MCF 10A (cell line): ENCODE measurements at regions not wholly inside any gene's neighbourhood (a gene's known extent, or its start where the extent isn't known, plus 50 kb on each side); places are given as distances from the start of the nearest gene placed in this dataset.
A peak's percentile ranks its signal among the peaks of the same experiment; 100 is the strongest.

Experiments used
- BruUV-seq: library from RNA; stranded (reverse); fragments of 400-500 nt; replicated peaks from 2 replicates; lab custom pipeline; 2021; lab: Mats Ljungman, UMichigan
- CTCF ChIA-PET: fragments of 300-600 bp; sonication (Branson Sonifier 250); formaldehyde crosslinking; extraction: SDS; loops from one replicate; lab custom pipeline; 2021; ENCODE audit warnings: antibody characterized with exemption, inconsistent platforms; lab: Yijun Ruan, JAX
- POLR2A ChIA-PET: fragments of 300-600, 350-650 bp; sonication (Branson Sonifier 250); formaldehyde crosslinking; extraction: SDS; loops from one replicate; lab custom pipeline; 2020; ENCODE audit warnings: antibody characterized with exemption, inconsistent platforms; lab: Yijun Ruan, JAX
- DNase-seq: peaks from one replicate; pipeline ENCODE4 v3.0.0-alpha.2; 2018; ENCODE audit not compliant: unreplicated experiment
- H3K27ac Mint-ChIP-seq: one replicate; pipeline ENCODE4 v1.8.0; 2022; ENCODE audit warnings: mild to moderate bottlenecking, low read depth, mixed read lengths; ENCODE audit not compliant: unreplicated experiment
- H3K27me3 Mint-ChIP-seq: one replicate; pipeline ENCODE4 v1.8.0; 2022; ENCODE audit warnings: mixed read lengths; ENCODE audit not compliant: insufficient read depth, unreplicated experiment
- H3K36me3 Mint-ChIP-seq: one replicate; pipeline ENCODE4 v1.8.0; 2022; ENCODE audit warnings: mild to moderate bottlenecking, moderate library complexity, mixed read lengths; ENCODE audit not compliant: insufficient read depth, unreplicated experiment
- H3K4me1 Mint-ChIP-seq: one replicate; pipeline ENCODE4 v1.8.0; 2022; ENCODE audit warnings: mixed read lengths; ENCODE audit not compliant: insufficient read depth, unreplicated experiment
- H3K4me3 Mint-ChIP-seq: one replicate; pipeline ENCODE4 v1.8.0; 2022; ENCODE audit warnings: mild to moderate bottlenecking, moderate library complexity, mixed read lengths; ENCODE audit not compliant: unreplicated experiment
- H3K9me3 Mint-ChIP-seq: one replicate; pipeline ENCODE4 v1.8.0; 2022; ENCODE audit warnings: mixed read lengths; ENCODE audit not compliant: unreplicated experiment
- intact Hi-C: fragments of 100-400 bp; cut with micrococcal nuclease; formaldehyde crosslinking; loops from 2 replicates; pipeline ENCODE4 v1.14.1; 2022
- TF ChIP-seq, protein P1 (sequence below): fragments of 200-600 bp; IDR thresholded peaks from one replicate; pipeline ENCODE4 v1.8.0; 2022; ENCODE audit warnings: antibody characterized with exemption, mild to moderate bottlenecking; ENCODE audit not compliant: unreplicated experiment

DNA sequence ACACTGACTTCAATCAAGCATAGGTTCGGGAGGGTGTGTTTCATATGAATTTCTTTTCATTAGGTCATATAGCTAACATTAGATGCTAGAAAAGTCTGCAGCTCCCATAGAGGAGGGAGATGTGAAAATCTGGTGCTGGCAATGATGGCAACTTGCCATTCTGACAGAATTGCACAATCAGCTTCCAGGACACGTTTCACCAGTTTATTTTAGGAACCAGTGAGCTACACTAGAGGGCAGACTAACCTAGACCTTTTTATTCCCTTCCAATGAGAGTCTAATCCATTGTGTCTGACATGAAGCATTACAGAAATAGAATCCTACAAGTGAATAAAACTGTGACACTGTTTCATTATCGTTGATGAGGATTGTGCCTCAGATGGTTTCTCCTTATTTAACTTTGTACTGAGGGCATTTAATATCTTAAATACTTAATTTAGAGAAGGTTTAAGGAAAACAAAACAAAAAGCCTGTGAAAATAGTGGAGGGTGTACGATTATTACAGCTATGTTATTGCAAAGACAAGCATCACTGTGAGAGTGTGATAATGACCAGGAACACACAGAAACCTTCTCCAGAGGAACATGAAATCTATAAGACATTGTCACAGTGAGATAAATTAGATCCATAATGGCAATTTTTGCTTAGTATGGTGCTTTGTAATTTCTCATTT is 363.3 kb upstream of the RPS23 start:
- Mint-ChIP-seq H3K9me3 (no peaks in the 10 kb centered on the region), H3K4me3 (no peak overlapping the region), H3K36me3 (no peaks in the 10 kb centered on the region), H3K27ac (no peak overlapping the region), H3K27me3 (no peaks in the 10 kb centered on the region), H3K4me1 (peaks cover 7% of the 10 kb centered on the region)
- TF ChIP-seq, protein P1, sequence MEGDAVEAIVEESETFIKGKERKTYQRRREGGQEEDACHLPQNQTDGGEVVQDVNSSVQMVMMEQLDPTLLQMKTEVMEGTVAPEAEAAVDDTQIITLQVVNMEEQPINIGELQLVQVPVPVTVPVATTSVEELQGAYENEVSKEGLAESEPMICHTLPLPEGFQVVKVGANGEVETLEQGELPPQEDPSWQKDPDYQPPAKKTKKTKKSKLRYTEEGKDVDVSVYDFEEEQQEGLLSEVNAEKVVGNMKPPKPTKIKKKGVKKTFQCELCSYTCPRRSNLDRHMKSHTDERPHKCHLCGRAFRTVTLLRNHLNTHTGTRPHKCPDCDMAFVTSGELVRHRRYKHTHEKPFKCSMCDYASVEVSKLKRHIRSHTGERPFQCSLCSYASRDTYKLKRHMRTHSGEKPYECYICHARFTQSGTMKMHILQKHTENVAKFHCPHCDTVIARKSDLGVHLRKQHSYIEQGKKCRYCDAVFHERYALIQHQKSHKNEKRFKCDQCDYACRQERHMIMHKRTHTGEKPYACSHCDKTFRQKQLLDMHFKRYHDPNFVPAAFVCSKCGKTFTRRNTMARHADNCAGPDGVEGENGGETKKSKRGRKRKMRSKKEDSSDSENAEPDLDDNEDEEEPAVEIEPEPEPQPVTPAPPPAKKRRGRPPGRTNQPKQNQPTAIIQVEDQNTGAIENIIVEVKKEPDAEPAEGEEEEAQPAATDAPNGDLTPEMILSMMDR = peak; percentile 66
- no TSS peak for BruUV-seq
- intact Hi-C loops = loop anchor here (1.0 kb wide), 5 partner anchors 289 to 923 kb away; no protein-coding TSS in a partner anchor
- CTCF ChIA-PET = interaction anchor here (0.5 to 2.5 kb wide), 27 partner anchors 11 to 1072 kb away, joined by 3 to 22 read pairs (median 4); no protein-coding TSS in a partner anchor
- DNase-seq = peak; percentile 94
- POLR2A ChIA-PET = interaction anchor here (1.0 to 1.6 kb wide), 3 partner anchors 749 to 832 kb away, joined by 4 to 5 read pairs (median 4); partner anchors contain the start of gene VCAN

DNA sequence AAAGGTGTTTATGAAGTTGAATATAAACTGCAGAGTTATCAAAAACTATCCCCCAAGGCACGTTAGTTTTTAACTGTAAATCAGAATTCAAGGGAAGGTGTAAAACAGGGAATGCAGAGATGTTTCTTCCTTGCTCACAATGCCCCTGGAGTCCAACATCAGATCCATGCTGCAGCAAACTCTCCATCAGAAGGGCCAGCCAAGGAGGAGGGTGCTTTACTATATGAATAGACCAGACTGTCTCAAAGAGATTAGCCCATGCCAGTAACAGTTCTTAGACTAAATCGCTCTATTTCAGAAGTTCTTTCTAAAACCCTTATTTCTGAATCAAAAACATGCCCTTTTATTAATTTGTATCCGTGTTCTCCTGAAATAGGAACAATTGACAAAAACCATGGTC is 362.8 kb upstream of the RPS23 start:
- CTCF ChIA-PET = interaction anchor here (0.5 to 2.5 kb wide), 18 partner anchors 12 to 927 kb away, joined by 3 to 22 read pairs (median 4); no protein-coding TSS in a partner anchor
- DNase-seq = peak; percentile 9
- Mint-ChIP-seq H3K9me3 (no peaks in the 10 kb centered on the region), H3K4me3 (no peak overlapping the region), H3K27ac (no peak overlapping the region), H3K27me3 (no peaks in the 10 kb centered on the region), H3K4me1 (peaks cover 7% of the 10 kb centered on the region), H3K36me3 (no peaks in the 10 kb centered on the region)
- POLR2A ChIA-PET = interaction anchor here (1.0 to 1.4 kb wide), 2 partner anchors 831 to 833 kb away, joined by 4 to 5 read pairs; partner anchors contain the start of gene VCAN
- TF ChIP-seq, protein P1 = no peak
- intact Hi-C loops = loop anchor here (1.0 kb wide), 5 partner anchors 289 to 923 kb away; no protein-coding TSS in a partner anchor
- no TSS peak for BruUV-seq

DNA sequence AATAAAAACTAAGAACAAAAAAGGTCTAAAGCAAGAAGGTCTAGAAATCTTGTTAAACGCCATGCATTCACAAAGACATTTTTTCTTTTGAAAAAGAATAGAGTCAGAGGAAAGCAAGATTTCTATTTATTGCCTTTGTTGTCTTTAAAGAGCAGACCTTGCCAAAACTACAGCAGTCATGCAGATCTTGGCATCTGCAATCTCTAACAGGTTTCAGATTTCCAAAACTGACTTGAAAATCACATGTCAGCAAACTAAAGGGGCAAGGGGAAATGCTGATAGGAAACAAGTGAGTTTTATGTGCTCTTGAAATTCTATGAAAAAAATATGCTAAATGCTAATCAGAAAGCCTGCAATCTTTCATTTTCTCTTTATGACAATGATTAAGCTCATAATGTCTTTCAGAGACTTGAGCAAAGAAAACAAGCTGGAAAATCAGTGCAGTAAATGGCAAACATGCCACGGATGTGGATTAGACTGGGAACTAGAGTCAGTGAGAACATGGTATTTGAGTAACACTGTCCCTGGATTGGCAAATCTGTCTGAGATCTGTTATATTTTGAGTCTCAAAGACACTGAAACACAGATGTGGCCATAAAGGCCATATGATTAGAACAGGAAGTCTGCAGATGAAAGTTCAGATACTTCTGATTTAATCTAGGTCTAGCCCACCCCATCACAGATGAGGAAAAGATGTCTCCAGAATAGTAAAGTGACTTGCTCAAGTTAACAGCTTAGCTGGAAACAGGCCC is 361.4 kb upstream of the RPS23 start:
- Mint-ChIP-seq H3K9me3 (no peaks in the 10 kb centered on the region), H3K27ac (no peak overlapping the region), H3K4me3 (no peak overlapping the region), H3K27me3 (no peaks in the 10 kb centered on the region), H3K4me1 (peaks cover 7% of the 10 kb centered on the region), H3K36me3 (no peaks in the 10 kb centered on the region)
- intact Hi-C loops = no loop called here
- POLR2A ChIA-PET = no interaction called here
- BruUV-seq = no TSS peak
- CTCF ChIA-PET = interaction anchor here (0.6 to 0.7 kb wide), 7 partner anchors 163 to 928 kb away, joined by 3 to 4 read pairs (median 3); no protein-coding TSS in a partner anchor
- TF ChIP-seq, protein P1 = no peak
- DNase-seq = no peak

DNA sequence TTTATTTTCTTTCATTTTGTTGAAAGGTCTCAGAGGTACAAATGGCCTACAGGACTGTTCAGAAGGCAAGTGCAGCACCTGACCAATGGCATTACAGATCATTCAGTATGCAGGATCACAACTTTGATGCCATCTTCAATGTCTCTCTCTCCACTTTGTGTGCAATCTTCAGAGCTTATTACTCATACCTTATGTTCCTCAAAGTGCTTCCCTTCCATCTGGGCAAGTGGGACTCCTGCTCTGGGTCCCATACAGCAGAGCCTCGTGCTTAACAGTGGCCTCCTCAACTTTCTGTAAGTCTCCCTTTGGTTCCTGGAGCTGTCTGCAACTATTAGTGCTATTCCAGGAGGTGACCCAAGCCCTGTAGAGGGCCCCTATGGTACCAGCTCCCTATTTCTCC is 358.4 kb upstream of the RPS23 start:
- H3K9me3 Mint-ChIP-seq = no peaks in the 10 kb centered on the region
- no TSS peak for BruUV-seq
- TF ChIP-seq, protein P1 = no peak
- DNase-seq = no peak
- no peaks in the 10 kb centered on the region for H3K36me3 Mint-ChIP-seq
- ChIA-PET POLR2A (no interaction called here), CTCF (interaction anchor here (0.6 kb wide), 1 partner anchor 440 kb away, joined by 4 read pairs; no protein-coding TSS in a partner anchor)
- no peak overlapping the region for H3K27ac Mint-ChIP-seq
- no peaks in the 10 kb centered on the region for H3K27me3 Mint-ChIP-seq
- intact Hi-C loops = no loop called here
- peaks cover 12% of the 10 kb centered on the region for H3K4me1 Mint-ChIP-seq
- no peak overlapping the region for H3K4me3 Mint-ChIP-seq
